Skeletal muscle tissue (tissue), 3 donors: ENCODE measurements at regions not wholly inside any gene's neighbourhood (a gene's known extent, or its start where the extent isn't known, plus 50 kb on each side); places are given as distances from the start of the nearest gene placed in this dataset.
"Not testable (repeated sequence)": the region's sequence is repeated elsewhere in the genome, so short reads cannot be mapped to it uniquely, and the experiment has no call there.

Experiments used
- H3K27ac ChIP-seq: one replicate; pipeline ENCODE4 v1.7.0; 2013; ENCODE audit warnings: mild to moderate bottlenecking, low read depth, low read length, inconsistent platforms
- H3K27me3 ChIP-seq, 3 donors: one replicate each; pipeline ENCODE4 v1.7.0; 2013; ENCODE audit warnings: low read length in 3 of 3; ENCODE audit not compliant: control insufficient read depth in 3 of 3, insufficient read depth in 3 of 3
- H3K36me3 ChIP-seq, 3 donors: one replicate each; pipeline ENCODE4 v1.7.0; 2013; ENCODE audit warnings: low read length in 3 of 3; ENCODE audit not compliant: control insufficient read depth in 3 of 3, insufficient read depth in 3 of 3
- H3K4me1 ChIP-seq, 3 donors: one replicate each; pipeline ENCODE4 v1.7.0; 2013; ENCODE audit warnings: low read length in 3 of 3, mild to moderate bottlenecking in 3 of 3; ENCODE audit not compliant: control insufficient read depth in 3 of 3, insufficient read depth in 3 of 3
- H3K4me3 ChIP-seq, 3 donors: one replicate each; pipeline ENCODE4 v1.7.0; 2013; ENCODE audit warnings: low read length in 3 of 3
- H3K9ac ChIP-seq, 3 donors: one replicate each; pipeline ENCODE4 v1.7.0; 2013; ENCODE audit warnings: low read length in 3 of 3, mild to moderate bottlenecking in 3 of 3, moderate library complexity in 2 of 3, low read depth in 1 of 3
- H3K9me3 ChIP-seq, 3 donors: one replicate each; pipeline ENCODE4 v1.7.0; 2013; ENCODE audit warnings: low read length in 3 of 3; ENCODE audit not compliant: control insufficient read depth in 3 of 3
- donor health status: Osteomylitis.

DNA sequence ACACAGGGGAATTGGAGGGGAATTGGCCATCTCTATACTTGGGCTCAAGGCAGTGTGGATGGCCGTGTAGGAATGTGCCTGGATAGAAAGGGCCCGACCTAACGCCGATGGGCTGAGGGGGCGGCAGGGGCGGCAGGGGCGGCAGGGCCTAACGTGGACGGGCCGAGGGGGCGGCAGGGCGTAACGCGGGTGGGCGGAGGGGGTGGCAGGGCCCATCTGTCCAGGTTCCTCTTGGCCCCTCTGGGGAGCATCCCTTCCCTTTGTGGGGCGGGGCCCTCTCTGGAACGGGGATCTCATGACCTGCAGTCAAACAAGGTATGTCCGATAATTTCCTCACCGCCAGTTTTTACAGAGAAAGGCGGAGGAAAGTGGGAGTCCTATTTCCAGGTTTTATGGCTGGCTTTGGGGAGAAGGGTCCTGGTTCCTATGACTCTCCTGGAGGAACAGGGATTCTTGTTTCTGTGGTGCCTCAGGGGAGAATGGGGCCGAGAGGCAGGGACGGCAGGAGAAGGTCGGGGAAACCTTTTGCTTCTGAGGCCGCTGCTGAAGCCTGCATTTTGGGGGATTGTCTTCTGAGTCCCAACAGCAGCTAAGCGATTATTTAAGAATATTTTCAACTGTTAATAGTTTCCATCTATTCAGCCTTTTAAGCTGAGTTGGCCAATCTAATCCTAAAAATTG is 100.8 kb upstream of the FRMD1 start:
- Histone ChIP-seq H3K9me3 (no peaks in the 10 kb centered on the region), H3K9ac (no peak overlapping the region), H3K4me1 (no peaks in the 10 kb centered on the region), H3K4me3 (no peak overlapping the region), H3K27ac (no peak overlapping the region), H3K27me3 (peaks cover 0 to 2% (median 0%) of the 10 kb centered on the region in 3 donors), H3K36me3 (no peaks in the 10 kb centered on the region)

DNA sequence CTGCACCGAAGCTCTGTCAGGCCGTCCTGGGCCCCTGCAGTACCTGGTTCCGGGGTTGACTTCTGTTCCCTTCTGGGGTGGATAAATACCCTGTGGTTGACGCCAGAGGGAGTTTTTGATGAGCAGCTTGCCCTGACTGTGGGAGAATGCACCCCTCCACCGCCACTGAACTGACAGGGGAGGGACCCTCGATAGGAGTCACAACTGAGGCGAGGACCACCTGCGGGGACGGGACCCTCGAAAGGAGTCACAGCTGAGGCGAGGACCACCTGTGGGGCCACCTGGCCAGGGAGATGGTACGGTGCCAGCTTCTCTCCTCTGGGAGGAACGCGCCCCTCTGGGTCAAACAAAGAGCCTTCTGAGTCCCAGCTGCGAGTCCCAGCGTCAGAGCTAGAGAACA is 100.1 kb upstream of the FRMD1 start:
- H3K27me3 ChIP-seq, result peaks cover 0 to 2% (median 0%) of the 10 kb centered on the region in 3 donors
- H3K9ac ChIP-seq, result no peak overlapping the region
- H3K9me3 ChIP-seq, result no peaks in the 10 kb centered on the region
- no peaks in the 10 kb centered on the region for H3K4me1 ChIP-seq
- H3K4me3 ChIP-seq, result no peak overlapping the region
- H3K36me3 ChIP-seq, result no peaks in the 10 kb centered on the region
- no peak overlapping the region for H3K27ac ChIP-seq

DNA sequence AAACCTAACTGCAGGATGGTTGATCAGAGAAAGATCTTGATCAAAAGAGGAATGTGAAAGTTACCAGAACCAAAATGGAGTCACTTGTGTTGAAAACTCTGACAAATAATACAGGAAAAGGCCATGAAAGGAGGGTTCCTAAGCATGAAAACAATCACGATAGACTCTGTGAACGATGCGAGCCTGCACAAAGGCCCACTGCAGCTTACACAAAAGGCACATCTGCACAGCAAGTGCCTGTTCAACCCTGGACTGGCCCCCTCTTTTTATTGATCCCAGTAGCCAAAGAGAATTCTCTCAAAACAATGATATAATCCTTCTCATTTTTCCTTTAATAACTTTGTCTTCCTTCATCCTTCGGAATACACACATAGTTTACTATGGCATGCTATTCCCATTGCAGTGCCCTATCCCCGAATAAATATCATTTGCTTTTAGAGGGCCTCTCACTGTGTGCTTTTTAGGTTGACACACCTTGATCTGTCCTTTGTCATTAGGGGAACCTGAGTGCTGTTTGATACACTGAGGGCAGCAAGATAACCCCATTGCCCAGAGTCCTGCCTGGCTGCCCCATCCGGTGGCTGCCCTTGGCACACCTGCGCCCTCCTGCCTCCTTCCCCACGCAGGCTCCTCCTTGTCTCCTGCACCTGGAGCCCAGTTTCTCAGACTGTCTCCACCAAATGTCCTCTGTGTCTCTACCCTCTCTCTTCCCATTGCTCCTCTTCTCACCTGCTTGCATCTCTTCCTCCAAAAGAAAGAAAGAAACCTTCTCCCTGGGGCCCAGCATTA is 98.3 kb upstream of the FRMD1 start:
- Histone ChIP-seq H3K36me3 (no peaks in the 10 kb centered on the region), H3K9ac (no peak overlapping the region), H3K27me3 (peaks cover 0 to 2% (median 0%) of the 10 kb centered on the region in 3 donors), H3K27ac (no peak overlapping the region), H3K4me3 (no peak overlapping the region), H3K4me1 (no peaks in the 10 kb centered on the region), H3K9me3 (no peaks in the 10 kb centered on the region)

DNA sequence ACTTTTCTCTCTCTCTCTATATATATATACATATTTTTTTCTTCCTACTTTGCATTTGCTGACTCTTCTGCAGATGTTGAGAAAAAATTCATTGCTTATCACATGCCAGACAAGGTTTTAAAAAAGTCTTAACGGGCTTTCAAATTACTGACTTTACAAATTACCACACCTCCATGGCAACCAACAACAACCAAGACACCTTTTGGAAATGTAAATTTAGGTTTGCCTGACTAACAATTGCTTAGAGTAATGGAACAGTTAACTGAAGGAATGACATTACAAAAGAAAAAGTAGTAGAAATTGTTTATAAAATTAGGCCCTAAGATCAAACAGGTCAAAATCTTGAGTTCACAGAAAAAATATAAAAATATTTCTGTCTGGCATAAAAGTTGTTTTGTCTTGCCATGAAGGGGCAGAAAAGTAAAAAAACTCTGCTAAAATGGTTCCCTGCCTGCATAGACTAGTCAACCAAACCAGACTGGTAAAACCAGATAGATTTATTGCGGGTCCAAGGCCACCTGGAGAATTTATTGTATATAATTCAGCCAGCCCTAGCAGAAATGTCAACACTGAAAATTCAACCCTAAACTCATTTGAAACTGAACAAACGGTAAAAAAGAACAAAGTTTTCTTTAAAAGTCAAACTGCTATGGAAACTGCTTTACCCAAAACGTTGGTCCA is 92.8 kb upstream of the FRMD1 start:
- Histone ChIP-seq H3K9ac (no peak overlapping the region), H3K9me3 (no peaks in the 10 kb centered on the region), H3K27ac (no peak overlapping the region), H3K27me3 (peaks cover 0 to 5% (median under 1%) of the 10 kb centered on the region in 3 donors), H3K36me3 (no peaks in the 10 kb centered on the region), H3K4me3 (no peak overlapping the region), H3K4me1 (no peaks in the 10 kb centered on the region)

DNA sequence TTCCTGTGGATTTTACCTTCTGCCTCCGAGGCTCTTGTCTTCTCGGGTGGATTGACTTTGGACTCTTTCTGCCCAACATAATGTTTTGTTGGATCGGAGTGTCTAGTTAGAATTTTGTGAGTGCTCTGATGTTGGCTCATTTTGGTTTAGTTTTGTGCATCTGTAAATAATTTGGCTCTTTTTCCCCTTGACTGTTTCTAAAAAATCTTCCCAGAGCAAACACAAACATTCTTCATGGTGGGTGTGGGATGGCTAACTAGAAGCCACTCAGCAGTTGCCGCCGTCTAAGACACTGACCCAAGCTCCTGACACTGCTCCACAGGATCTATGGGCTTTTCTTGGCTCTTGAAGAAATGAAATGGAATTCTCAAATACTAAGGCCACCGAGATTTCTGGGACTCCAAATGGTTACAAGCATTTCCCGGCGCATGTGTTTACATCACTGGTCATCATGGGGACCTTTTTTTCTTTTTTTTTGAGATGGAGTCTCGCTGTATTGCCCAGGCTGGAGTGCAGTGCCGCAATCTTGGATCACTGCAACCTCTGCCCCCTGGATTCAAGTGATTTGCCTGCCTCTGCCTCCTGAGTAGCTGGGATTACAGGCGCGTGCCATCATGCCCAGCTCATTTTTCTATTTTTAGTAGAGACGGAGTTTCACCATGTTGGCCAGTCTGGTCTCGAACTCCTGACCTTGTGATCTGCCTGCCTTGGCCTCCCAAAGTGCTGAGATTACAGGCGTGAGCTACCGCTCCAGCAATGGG is 92.0 kb upstream of the FRMD1 start:
- H3K27ac ChIP-seq, result no peak overlapping the region
- no peak overlapping the region for H3K4me3 ChIP-seq
- H3K9ac ChIP-seq, result no peak overlapping the region
- H3K36me3 ChIP-seq, result no peaks in the 10 kb centered on the region
- no peaks in the 10 kb centered on the region for H3K4me1 ChIP-seq
- peaks cover 0 to 5% (median 4%) of the 10 kb centered on the region in 3 donors for H3K27me3 ChIP-seq
- no peaks in the 10 kb centered on the region for H3K9me3 ChIP-seq

DNA sequence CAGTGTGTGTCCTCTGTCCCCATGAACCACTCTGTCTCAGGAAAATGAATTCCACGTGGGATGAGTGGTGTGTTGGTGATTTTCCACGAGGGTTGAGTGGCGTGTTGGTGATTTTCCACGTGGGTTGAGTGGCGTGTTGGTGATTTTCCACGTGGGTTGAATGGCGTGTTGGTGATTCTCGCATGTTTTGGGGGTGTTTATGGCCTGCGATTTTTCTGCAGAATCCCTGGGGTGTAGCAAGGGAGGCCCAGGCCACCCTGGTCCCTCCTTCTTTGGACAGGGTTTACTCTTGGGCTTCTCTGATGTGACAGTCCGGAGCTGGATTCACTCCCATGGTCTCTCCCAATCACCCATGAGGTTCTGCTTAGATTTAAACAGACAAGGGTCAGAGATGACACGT is 90.6 kb upstream of the FRMD1 start:
- Histone ChIP-seq H3K4me3 (no peak overlapping the region), H3K9ac (no peak overlapping the region), H3K9me3 (no peaks in the 10 kb centered on the region), H3K4me1 (no peaks in the 10 kb centered on the region), H3K36me3 (no peaks in the 10 kb centered on the region), H3K27ac (no peak overlapping the region), H3K27me3 (peaks cover 0 to 6% (median 4%) of the 10 kb centered on the region in 3 donors)

DNA sequence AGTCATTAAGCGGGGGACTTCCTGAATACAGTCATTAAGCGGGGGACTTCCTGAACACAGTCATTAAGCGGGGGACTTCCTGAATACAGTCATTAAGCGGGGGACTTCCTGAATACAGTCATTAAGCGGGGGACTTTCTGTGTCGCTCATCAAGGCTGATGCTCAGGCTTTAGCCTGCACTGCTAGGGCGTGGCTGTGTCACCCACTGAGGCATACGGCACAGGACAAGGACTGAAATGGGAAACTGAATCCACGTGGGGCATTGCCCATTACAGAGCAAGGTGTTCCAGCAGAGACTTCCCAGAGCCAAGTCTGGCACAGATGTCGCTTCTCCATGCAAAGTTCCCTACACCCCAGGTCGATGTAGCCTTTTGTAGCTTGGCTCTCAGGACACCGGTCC is 89.9 kb upstream of the FRMD1 start:
- not testable (repeated sequence) for H3K27ac ChIP-seq, H3K36me3 ChIP-seq, H3K4me1 ChIP-seq, H3K9ac ChIP-seq, H3K4me3 ChIP-seq, H3K27me3 ChIP-seq, H3K9me3 ChIP-seq

DNA sequence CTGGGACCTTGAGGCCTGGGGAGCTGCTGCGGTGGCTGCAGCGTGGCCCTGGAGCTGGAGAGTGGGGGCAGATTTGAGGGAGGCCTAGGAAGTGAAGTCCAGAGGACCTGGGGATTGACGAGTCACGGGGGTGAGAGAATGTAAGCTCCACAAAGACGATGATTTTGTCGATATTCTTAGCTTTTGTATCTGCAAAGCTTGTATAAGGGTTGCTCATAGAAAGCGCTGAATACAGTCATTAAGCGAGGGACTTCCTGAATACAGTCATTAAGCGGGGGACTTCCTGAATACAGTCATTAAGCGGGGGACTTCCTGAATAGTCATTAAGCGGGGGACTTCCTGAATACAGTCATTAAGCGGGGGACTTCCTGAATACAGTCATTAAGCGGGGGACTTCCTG is 89.3 kb upstream of the FRMD1 start:
- not testable (repeated sequence) for H3K36me3 ChIP-seq, H3K4me1 ChIP-seq, H3K4me3 ChIP-seq, H3K9me3 ChIP-seq, H3K27ac ChIP-seq, H3K9ac ChIP-seq, H3K27me3 ChIP-seq

DNA sequence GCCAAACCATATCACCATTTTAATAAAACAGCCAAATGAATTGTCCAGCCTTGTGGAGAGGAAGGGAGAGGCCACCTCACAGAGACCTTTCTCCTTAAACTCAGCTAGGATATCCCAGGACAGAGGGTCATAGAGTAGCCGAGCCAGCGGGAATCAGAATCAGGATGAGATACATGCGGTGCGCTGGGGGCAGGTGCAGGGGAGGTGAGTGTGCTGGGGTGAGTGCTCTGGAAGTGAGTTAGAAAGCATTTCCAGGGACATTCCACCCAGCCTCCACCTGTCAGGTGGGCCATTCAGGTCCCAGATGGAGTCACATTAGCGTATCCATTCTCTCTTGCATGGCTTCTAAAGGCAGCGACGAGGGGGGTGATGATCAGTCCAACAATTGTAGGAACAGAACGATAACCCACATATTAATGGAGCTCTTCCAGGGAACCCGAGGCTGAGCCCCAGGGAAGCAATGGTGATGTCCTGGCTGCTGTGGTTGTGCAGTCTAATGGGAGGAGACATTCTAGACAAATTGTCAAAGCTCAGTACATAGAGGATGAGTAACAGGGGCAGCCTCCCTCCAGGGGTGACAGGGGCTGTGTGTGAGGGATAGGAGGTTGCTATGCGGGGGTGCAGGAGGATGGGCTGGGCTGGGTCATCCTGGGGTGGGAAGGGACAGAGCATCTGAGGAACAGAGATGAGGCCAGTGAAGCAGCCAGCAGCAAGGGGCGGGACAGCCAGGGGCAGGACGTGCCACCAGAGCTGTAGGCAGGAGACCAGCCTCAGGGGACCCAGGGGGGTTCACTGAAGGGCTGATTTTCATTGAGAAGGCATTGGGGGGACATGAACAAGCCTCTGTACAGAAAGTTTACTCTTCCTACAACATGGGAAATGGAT is 88.7 kb upstream of the FRMD1 start:
- no peaks in the 10 kb centered on the region for H3K9me3 ChIP-seq
- no peak overlapping the region for H3K27ac ChIP-seq
- no peak overlapping the region for H3K9ac ChIP-seq
- H3K36me3 ChIP-seq, result no peaks in the 10 kb centered on the region
- H3K4me1 ChIP-seq, result peaks cover 0 to 4% (median 0%) of the 10 kb centered on the region in 3 donors
- peaks cover 2 to 8% (median 4%) of the 10 kb centered on the region in 3 donors for H3K27me3 ChIP-seq
- H3K4me3 ChIP-seq, result no peak overlapping the region
